ENCODE measurements at regions not wholly inside any gene's neighbourhood (a gene's known extent, or its start where the extent isn't known, plus 50 kb on each side); places are given as distances from the start of the nearest gene placed in this dataset.
"Not testable (repeated sequence)": the region's sequence is repeated elsewhere in the genome, so short reads cannot be mapped to it uniquely, and the experiment has no call there.

DNA sequence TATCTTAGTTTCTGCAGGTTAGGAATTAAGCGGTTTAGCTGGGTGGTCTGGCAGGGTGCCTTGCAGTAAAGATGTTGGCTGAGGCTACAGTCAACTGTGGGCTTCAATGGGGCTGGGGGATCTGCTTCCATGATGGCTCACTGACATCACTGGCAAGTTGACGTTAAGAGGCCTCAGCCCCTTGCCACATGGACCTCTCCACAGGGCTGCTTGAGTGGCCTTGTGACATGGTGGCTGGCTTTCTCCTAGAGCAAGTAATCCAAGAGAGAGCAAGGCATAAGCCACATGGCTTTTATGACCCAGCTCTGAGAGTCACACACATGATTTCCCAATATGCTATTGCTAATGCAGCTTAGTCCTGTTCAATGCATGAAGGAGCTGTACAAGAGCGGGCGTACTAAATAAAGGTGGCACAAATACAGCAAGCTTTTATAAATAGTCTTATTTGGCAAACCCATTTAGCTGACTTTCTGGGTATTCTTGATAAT, 109.1 kb downstream of the SEPTIN7 start:
- no peak for DNase-seq (ENCODE audit: low spot score)

GRCh38 chr7:35910621-35911020, 109.8 kb downstream of the SEPTIN7 start:
- not testable (repeated sequence) for DNase-seq (ENCODE audit: low spot score)

DNA sequence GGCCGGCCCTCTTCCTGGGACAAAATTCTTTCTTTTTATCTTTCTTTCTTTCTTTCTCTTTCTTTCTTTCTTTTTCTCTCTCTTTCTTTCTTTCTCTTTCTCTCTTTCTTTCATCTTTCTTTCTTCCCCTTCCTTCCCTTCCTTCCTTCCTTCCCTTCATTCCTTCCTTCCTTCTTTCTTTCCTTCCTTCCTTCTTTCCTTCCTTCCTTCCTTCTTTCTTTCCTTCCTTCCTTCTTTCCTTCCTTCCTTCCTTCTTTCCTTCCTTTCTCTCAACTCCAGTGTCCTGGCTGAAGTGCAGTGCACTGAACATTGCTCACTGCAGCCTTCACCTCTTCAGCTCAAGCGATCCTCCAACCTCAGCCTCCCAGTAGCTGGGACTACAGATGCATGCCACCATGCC, 112.5 kb downstream of the SEPTIN7 start:
- DNase-seq (ENCODE audit: low spot score) = not testable (repeated sequence)

- DNase-seq (ENCODE audit: low spot score) = not testable (repeated sequence)
Observed at GRCh38 chr7:35914214-35914613, 113.4 kb downstream of the SEPTIN7 start.

GRCh38 chr7:35915247-35915955, 114.5 kb downstream of the SEPTIN7 start:
- DNase-seq (ENCODE audit: low spot score) = not testable (repeated sequence)

GRCh38 chr7:35918217-35918616, 117.4 kb downstream of the SEPTIN7 start:
- not testable (repeated sequence) for DNase-seq (ENCODE audit: low spot score)

DNA sequence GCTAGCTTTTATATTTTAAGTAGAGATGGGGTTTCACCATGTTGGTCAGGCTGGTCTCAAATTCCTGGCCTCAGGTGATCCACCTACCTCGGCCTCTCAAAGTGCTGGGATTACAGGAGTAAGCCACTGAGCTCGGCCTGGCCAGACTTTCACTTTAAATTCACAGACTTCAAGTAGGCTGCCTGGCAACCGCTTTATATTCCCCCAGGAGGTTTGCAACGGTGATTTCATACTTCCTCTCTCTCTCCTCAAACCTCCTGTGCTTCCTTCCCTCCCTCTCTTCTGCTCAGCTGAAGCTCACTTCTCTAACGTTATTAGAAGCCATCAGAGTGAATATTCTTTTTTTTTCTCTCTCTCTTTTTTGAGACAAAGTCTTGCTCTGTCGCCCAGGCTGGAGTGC, 118.8 kb downstream of the SEPTIN7 start:
- not testable (repeated sequence) for DNase-seq (ENCODE audit: low spot score)

- DNase-seq (ENCODE audit: low spot score) = not testable (repeated sequence)
Observed at GRCh38 chr7:35921338-35921737, 120.5 kb downstream of the SEPTIN7 start.

- not testable (repeated sequence) for DNase-seq (ENCODE audit: low spot score)
Observed at GRCh38 chr7:35924668-35925067, 123.8 kb downstream of the SEPTIN7 start.

DNA sequence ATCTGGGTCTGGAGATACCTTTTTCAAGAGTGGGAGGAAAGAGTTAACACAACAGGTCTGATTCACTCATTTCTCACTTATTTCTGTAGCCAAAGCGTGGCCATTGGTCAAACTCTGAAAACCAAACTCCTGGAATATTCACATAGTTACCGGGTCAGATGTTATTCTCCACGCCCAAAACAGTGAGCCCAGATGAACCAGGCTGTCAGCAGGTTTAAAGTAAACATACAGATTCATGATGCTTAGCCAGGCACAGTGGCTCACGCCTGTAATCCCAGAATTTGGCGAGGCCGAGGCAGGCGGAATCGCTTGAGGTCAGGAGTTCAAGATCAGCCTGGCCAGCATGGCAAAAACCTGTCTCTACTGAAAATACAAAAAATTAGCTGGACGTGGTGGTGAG, 126.1 kb downstream of the SEPTIN7 start:
- DNase-seq (ENCODE audit: low spot score) = not testable (repeated sequence)

DNA sequence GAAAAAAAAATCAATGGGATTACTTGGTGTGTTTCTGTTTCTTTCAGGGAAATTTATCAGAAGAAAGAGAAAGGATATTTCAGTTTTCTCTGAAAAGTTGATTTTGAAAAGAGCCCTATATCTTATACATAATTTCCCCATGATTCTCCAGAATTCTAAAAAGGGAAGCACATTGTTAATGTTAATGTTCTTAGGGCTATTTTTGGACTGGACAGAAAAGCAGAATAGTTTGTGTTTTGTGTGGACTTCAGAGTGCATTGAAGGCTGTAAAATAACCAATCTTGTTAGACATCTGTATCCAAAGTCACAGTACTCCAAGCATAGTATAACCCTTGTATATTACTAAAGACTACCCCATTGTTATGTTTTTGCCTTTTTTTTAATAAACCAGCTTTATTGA, 130.3 kb downstream of the SEPTIN7 start:
- not testable (repeated sequence) for DNase-seq (ENCODE audit: low spot score)

GRCh38 chr7:35931551-35931950, 130.7 kb downstream of the SEPTIN7 start:
- not testable (repeated sequence) for DNase-seq (ENCODE audit: low spot score)

DNA sequence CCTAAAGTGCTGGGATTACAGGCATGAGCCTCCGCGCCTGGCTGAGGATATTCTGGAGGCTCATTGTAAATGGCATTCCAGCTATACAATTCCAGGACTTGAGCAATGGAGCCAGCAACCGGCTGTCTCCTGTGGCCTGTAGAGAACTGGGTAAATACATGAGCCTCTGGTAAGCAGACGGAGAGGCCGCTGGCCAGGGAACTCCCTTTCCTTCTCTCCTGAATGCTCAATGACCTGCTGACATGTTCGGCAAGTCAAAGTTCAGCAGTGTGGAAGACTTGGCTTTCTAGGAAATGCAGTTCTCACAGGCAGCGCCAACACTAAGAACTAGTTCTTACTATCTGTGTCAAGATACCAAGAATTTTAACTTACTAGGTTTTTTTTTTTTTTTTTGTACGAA, 139.8 kb downstream of the SEPTIN7 start:
- not testable (repeated sequence) for DNase-seq (ENCODE audit: low spot score)

GRCh38 chr7:35945621-35946020, 144.8 kb downstream of the SEPTIN7 start:
- not testable (repeated sequence) for DNase-seq (ENCODE audit: low spot score)

DNA sequence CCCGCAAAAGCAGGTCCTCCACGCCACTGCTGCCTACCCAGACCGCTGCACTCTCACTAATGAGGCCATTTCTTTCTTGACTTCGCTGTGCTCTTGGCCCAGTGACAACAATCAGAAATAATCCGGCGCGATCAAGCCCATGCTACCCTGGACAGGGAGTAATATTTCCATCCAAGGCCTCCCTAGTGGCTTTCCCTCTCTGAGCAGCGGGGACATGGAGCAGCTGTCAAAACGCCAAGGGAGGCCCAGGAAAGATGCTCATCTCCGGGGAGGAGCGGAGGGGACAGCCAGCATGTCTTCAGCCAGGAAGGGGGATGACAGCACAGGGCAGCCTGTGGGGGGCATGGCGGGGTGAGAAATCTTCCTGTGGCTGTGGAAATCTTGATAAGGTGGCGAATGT, 154.9 kb downstream of the SEPTIN7 start:
- not testable (repeated sequence) for DNase-seq (ENCODE audit: low spot score)

GRCh38 chr7:35956988-35957387, 156.1 kb downstream of the SEPTIN7 start:
- DNase-seq (ENCODE audit: low spot score) = not testable (repeated sequence)

DNA sequence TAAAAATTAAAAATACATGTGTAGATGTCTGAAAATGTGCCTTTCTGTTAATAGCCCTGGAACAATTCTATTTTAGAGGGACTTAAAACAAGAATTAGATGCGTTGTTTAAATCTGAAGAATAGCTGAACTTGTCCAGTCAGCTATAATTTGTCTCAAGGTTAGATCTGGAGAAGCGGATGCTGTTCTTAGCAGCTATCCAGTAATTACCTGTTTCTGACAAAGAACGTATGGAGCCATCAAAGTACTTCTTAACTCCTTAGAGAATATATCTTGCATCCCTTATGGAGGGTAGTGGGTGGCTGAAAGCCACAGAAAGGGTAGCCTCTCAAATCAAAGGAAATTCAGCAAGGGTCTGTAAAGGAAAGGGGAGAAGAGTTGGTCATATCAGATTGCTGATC, 160.4 kb downstream of the SEPTIN7 start:
- DNase-seq (ENCODE audit: low spot score) = not testable (repeated sequence)

GRCh38 chr7:35962607-35963006, 161.8 kb downstream of the SEPTIN7 start:
- DNase-seq (ENCODE audit: low spot score) = not testable (repeated sequence)

- DNase-seq (ENCODE audit: low spot score) = no peak
Observed at GRCh38 chr7:35967366-35968139, 166.7 kb downstream of the SEPTIN7 start.

GRCh38 chr7:35968140-35968940, 167.5 kb downstream of the SEPTIN7 start:
- DNase-seq (ENCODE audit: low spot score) = no peak

- no peak for DNase-seq (ENCODE audit: low spot score)
Observed at GRCh38 chr7:35969066-35969465, 168.2 kb downstream of the SEPTIN7 start.

- DNase-seq (ENCODE audit: low spot score) = no peak
Observed at GRCh38 chr7:35970458-35970857, 169.6 kb downstream of the SEPTIN7 start.

Data from kidney tubule cell (primary cell).